ENCODE measurements at regions not wholly inside any gene's neighbourhood (a gene's known extent, or its start where the extent isn't known, plus 50 kb on each side); places are given as distances from the start of the nearest gene placed in this dataset.

GRCh38 chr9:107170801-107171200, 112.3 kb upstream of the RAD23B start:
- no peak for TF ChIP-seq CTCF (IDR thresholded peaks at IDR 0.05)
- H3K4me1 ChIP-seq (ENCODE audit: control insufficient read depth in 1 of 2, low read depth in 2 of 2) = no peaks in the 10 kb centered on the region
- ATAC-seq (ENCODE audit: insufficient number of reproducible peaks, low FRiP score, low read depth) = no peak
- H3K27ac ChIP-seq = no peak overlapping the region
- no peaks in the 10 kb centered on the region for H3K27me3 ChIP-seq (replicated peaks; ENCODE audit: insufficient read depth)
- H3K4me3 ChIP-seq = no peak overlapping the region
- DNase-seq (ENCODE audit: low spot score) = no peak
- H3K36me3 ChIP-seq = no peaks in the 10 kb centered on the region
- no peaks in the 10 kb centered on the region for H3K9me3 ChIP-seq

- Histone ChIP-seq H3K4me3 (no peak overlapping the region), H3K9me3 (no peaks in the 10 kb centered on the region), H3K27me3 (replicated peaks; ENCODE audit: insufficient read depth) (no peaks in the 10 kb centered on the region), H3K4me1 (ENCODE audit: control insufficient read depth in 1 of 2, low read depth in 2 of 2) (no peaks in the 10 kb centered on the region), H3K27ac (no peak overlapping the region), H3K36me3 (no peaks in the 10 kb centered on the region)
- ATAC-seq (ENCODE audit: insufficient number of reproducible peaks, low FRiP score, low read depth) (no peak), DNase-seq (ENCODE audit: low spot score) (peak; percentile 8)
- TF ChIP-seq CTCF (IDR thresholded peaks at IDR 0.05) = peak; percentile 92
Observed at GRCh38 chr9:107172160-107172978, 110.7 kb upstream of the RAD23B start.

GRCh38 chr9:107172979-107173347, 110.1 kb upstream of the RAD23B start:
- ATAC-seq (ENCODE audit: insufficient number of reproducible peaks, low FRiP score, low read depth) (no peak), DNase-seq (ENCODE audit: low spot score) (no peak)
- no peaks in the 10 kb centered on the region for H3K4me1 ChIP-seq (ENCODE audit: control insufficient read depth in 1 of 2, low read depth in 2 of 2)
- TF ChIP-seq CTCF (IDR thresholded peaks at IDR 0.05) = no peak
- no peak overlapping the region for H3K27ac ChIP-seq
- no peaks in the 10 kb centered on the region for H3K27me3 ChIP-seq (replicated peaks; ENCODE audit: insufficient read depth)
- H3K9me3 ChIP-seq = no peaks in the 10 kb centered on the region
- no peaks in the 10 kb centered on the region for H3K36me3 ChIP-seq
- no peak overlapping the region for H3K4me3 ChIP-seq

GRCh38 chr9:107173422-107174180, 109.5 kb upstream of the RAD23B start:
- H3K27me3 ChIP-seq (replicated peaks; ENCODE audit: insufficient read depth) = no peaks in the 10 kb centered on the region
- no peak for ATAC-seq (ENCODE audit: insufficient number of reproducible peaks, low FRiP score, low read depth)
- no peak overlapping the region for H3K27ac ChIP-seq
- no peaks in the 10 kb centered on the region for H3K9me3 ChIP-seq
- H3K4me3 ChIP-seq = no peak overlapping the region
- no peaks in the 10 kb centered on the region for H3K36me3 ChIP-seq
- H3K4me1 ChIP-seq (ENCODE audit: control insufficient read depth in 1 of 2, low read depth in 2 of 2) = no peaks in the 10 kb centered on the region
- no peak for DNase-seq (ENCODE audit: low spot score)
- TF ChIP-seq CTCF (IDR thresholded peaks at IDR 0.05) = no peak

GRCh38 chr9:107174441-107174840, 108.6 kb upstream of the RAD23B start:
- ATAC-seq (ENCODE audit: insufficient number of reproducible peaks, low FRiP score, low read depth) = no peak
- TF ChIP-seq CTCF (IDR thresholded peaks at IDR 0.05) = no peak

More at GRCh38 chr9:107174441-107174840, 108.6 kb upstream of the RAD23B start:
- Histone ChIP-seq H3K27ac (no peak overlapping the region), H3K4me3 (no peak overlapping the region), H3K9me3 (no peaks in the 10 kb centered on the region), H3K36me3 (no peaks in the 10 kb centered on the region), H3K4me1 (ENCODE audit: control insufficient read depth in 1 of 2, low read depth in 2 of 2) (no peaks in the 10 kb centered on the region), H3K27me3 (replicated peaks; ENCODE audit: insufficient read depth) (no peaks in the 10 kb centered on the region)
- no peak for DNase-seq (ENCODE audit: low spot score)

Data from thoracic aorta (tissue), 2 donors.